ENCODE measurements at regions not wholly inside any gene's neighbourhood (a gene's known extent, or its start where the extent isn't known, plus 50 kb on each side); places are given as distances from the start of the nearest gene placed in this dataset.

DNA sequence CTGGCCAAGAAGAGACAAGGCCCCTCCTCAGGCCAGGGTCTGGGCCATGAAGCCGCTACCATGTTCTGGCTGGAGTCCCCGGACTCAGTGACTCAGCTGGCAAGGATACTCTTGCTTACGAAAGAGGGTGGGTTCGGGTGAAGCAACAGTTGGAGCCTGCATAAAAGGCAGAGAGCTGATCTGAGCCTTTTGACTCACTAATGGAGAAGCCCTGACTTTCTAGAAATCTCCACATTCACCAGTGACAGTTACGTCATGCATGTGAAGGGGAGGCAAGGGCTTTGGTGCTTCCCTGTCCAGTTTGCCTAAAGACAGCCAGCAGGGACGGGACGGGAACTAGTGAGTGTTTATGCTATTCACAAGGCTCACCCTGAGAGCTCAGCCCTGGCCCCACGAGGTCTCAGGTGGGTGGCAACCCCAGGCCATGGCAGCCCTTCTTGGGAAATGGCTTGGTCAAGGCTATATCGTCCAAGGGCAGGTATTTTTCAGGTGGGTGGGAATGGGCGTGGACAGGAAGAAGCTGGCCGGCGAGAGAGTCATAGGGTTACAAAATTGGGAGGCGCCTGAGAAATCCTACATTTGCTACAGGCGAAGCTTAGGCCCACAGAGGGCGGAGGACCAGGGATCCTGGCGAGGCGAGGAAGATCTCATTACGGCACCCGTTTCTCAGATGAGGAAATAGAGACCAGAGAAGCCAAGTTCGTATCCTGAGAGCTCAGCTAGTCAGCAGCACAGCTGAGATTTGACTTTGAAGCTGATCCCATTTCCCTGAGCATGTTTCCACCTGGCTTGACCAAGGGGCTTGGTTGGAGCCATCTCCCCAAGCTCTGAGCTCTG is 314.6 kb downstream of the BCL11B start:
- peak; percentile 39 for DNase-seq (ENCODE audit: low read depth)

DNA sequence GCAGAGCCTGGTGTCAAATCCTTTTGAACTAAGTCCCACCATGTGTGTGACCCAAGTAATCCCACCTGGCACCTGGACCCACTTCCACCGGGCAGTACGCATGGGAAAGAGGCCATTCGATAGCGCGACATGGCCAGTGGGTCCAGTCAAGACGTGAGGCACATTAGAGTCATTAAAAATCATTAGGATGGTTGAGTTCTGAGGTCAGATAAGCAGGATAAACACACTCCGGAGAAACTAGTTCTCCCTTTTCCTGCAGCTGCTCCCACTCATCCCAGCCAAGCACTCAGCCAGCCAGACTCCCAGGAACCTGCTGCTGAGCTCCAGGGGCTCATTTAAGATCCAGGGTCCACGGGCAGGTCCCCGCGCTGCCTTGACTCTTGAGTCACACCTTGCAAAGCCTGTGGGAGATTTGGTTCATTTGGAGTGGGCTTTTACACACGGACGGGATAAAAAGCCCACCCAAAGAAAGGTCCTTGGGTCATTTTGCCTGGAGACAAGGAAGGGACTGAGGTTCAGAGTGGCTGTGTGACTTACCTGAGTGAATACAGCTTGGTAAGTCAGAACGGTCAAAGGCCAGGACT is 313.9 kb downstream of the BCL11B start:
- no peak for DNase-seq (ENCODE audit: low read depth)

DNA sequence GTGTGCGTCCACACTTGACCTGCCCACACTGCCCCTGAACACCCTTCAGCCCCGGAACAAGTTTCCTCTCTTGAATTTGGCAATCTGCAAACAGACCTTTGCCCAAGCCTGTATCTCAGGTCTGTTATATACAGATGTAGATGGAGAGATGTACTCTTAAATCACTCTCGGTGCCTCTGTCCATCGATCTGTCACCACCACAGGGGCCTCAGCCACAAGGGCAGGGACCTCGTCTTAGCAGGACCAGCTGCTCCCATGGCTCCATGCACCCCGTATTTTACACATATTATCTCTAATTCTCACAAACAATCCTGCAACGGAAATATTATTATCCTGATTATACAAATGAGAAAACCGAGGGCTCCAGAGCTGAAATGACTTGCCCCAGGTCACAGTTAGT is 313.4 kb downstream of the BCL11B start:
- DNase-seq (ENCODE audit: low read depth): no peak

DNA sequence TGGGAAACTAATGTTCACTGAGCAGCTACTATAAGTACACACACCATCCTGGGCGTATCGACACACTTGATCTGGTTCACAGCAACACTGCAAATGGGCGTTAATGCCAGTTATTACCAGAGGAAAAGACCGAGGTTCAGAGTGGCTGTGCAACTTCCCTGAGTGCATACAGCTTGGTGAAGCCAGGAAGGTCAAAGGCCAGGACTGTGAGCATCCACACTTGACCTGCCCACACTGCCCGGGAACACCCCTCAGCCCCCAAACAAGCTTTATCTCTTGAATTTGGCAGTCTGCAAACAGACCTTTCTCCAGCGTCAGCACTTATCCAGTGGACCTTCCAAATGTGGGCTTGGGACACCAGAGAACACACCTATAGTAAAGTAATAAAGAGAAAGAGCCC is 312.6 kb downstream of the BCL11B start:
- DNase-seq (ENCODE audit: low read depth): no peak

DNA sequence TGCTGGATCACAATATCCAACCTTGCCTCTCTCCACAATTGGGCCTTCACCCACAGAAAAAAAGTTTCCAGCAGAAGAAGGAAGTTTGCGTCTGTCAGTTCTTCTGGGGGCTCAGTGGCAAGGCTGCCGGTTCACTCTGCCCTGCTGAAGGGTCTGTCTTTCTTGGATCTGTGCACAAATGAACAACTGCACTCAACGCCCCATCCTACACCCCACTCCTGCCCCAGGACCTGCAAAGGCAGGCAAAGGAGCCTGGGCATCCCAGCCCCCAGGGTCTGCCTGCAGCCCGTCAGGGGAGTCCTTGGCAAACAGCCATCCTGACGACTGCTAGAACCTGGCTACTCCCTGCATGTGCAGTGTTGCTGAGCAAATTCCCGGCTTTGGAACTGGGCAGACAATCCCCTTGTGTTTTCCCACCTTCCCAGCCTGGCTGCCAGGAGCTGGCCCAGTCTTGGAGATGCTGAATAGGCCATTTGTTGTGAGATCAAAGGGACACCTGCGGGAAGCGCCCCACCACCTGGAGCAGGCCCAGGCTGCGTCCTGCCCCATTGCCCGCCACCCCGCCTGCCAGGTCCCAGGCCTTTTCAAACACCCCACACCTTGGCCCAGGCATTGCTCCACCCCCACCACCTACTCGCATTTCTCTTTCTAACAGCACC is 311.9 kb downstream of the BCL11B start:
- no peak for DNase-seq (ENCODE audit: low read depth)

DNA sequence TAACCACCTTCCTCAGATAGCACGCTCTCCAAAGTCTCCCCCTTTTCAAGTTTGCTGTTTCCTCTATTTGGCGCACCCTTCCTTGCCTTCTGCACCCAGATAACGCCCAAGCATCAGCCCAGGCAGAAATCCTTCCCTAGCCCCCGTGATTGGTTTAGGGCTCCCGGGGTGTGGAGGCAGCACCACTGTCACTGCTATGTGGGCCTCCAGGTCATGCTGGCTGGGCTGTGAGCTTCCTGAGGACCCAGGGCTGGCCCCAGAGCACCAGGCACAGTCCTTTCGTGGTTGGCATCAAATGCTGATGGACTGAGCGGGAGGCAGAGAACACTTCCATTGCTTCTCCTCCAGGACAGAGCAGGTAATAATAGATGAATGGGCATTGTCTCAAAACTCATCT is 311.4 kb downstream of the BCL11B start:
- DNase-seq (ENCODE audit: low read depth): no peak

DNA sequence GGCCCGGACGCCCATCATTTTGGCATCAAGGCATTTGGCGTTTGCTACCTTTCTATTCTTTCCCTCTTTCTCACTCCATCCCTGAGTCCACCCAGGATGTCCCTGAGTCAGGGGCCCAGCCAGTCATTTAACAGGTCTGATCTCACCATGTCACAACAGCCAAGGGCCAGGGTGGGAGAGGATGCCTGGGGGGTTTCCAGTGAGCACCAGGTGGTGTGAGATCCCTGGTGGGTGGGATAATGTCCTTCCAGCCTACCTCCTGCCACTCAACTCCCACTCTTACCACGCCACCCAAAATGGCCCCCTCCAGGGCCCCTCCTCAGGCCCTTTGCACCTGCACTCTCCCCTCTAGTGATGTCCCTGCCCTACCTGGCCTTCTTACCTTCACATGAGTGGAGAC is 310.8 kb downstream of the BCL11B start:
- no peak for DNase-seq (ENCODE audit: low read depth)

DNA sequence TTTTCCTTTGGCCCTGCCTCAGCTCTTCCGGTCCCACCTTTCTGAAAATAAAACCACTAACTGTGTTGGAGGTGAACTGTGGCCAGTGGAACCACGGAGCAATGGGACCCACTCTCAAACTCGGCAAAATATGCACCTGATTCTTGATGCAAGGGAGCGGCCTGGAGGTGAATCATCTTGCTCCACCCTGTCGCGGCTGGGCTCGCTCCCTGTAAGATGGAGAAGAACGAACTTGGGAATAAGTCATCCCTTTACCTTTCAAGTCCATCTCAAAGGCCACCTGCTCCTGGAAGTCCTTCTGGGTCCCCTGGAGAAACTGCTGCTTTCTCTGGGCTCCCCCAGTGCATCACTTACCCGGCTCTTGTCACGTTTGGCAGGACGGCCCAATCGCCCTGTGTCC is 309.9 kb downstream of the BCL11B start:
- DNase-seq (ENCODE audit: low read depth): no peak

DNA sequence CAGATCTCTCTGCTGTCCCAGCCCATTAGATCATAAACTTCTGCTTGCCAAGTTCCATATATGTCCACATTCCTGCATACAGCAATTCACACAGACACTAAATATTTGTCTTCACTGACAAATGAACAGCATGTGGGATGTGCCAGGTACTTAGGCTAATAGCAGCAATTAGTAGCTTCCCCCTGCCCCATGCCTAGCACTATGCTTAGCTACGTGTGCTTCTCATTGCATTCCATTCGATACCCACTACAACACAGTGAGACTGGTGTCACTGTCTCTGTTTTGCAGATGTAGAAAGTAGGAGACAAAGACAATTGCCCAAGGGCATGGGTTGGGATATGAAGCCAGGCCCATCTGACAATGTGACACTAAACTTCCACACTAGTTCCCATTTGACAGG is 308.4 kb downstream of the BCL11B start:
- DNase-seq (ENCODE audit: low read depth): no peak

DNA sequence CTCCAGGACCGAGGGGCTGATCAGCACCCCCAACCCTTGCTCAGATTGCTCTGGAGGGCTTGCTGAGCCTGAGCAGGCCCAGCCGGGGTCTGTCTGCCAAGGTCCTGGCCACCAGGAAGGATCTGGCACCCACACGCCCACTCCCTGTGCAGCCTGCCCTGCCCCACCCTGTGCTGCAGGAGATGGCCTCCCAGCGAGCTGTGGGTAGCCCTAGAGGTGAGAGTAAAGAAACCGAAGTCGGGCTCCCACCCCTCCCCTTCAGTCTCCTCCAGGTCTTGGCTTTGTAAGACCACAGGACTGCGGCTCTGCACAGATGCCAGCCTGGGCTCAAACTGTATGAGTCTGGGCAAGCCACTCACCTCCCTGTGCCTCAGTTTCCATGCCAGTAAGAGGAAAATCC is 307.8 kb downstream of the BCL11B start:
- no peak for DNase-seq (ENCODE audit: low read depth)

DNA sequence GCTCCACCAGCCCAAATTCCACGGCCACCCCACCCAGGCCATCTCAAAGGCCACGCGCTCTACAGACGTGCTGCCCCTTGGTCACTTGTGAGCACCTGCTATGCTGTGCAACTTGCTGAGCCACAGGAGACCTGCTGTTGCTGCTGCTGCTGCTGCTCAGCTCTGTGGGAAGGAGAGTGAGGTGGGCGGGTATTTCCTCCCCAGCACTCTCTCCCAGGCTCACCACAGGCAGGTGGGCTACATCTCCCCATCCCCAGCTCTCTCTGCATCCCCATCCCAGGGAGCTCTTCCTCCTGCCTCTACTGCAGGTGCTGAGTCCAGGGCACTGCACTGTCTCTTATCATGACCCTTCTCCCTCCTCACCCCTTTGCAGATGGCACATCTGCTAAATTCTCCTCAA is 306.9 kb downstream of the BCL11B start:
- DNase-seq (ENCODE audit: low read depth): no peak

DNA sequence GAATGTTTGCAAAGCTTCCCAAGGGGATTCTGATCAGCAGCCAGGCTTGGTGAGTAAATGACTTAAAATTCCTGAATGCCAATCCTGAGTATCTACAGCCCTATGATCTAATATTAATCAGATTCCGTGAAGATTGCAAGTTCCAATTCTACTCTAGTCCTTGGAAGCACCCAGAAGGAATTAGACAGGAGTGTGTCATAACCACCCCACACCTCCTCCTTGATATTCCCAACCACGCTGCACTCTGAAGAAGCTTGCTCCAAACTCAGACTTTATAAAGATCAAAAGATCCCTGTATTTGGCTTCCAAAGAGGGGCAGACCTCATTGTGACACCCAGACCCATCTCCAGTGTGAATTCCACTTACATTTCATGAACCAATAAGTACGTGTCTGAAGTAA is 306.0 kb downstream of the BCL11B start:
- no peak for DNase-seq (ENCODE audit: low read depth)

DNA sequence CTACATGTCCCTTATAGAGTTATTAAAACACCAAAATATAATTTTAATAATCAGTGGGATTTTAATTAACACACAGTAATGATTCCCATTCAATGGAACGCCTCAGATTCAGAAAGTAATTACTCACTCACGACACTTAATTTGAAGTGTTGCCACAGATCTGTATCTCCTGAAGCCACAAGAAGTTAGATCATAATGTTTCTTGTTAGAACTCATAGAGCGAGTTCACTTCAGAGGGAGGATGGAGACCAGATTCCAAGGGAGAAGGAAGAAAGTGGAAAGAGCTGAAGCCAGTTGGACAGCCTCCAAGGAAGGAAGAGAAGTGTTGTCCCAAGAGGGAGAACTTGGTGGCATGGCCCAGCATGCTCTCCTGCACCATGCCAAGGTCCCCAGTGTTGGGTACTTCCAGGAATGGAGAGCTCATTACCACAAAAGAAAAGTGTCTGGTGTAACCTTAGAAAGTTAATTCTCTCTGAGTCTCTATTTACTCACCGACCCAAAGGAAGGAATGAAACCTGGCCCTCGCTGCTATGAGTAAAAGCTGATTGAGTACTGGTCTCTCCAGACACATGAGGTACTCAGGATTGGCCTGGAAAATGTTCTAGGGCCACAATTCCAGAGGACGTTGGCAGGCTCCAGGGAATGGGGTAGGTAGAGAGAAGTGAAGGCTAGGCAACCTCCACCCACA is 305.4 kb downstream of the BCL11B start:
- no peak for DNase-seq (ENCODE audit: low read depth)

DNA sequence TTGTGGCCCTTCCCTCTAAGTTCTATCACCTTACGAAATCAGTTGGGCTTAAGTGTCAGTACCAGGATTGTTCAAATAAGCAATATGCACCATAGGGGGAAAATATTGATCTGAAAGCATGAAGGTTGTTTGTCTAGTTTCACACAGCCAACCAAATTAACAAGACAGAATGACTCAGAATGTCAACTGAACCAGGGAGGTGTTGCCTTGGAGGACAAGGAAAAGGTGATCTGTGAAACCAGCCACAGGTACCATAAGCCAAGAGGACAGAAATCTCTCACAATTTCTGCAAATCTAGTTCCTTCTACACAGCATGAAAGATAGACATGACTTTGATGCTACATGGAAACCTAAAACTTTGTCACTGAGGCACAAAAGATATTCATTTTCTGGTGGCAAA is 297.9 kb downstream of the BCL11B start:
- DNase-seq (ENCODE audit: low read depth): no peak

DNA sequence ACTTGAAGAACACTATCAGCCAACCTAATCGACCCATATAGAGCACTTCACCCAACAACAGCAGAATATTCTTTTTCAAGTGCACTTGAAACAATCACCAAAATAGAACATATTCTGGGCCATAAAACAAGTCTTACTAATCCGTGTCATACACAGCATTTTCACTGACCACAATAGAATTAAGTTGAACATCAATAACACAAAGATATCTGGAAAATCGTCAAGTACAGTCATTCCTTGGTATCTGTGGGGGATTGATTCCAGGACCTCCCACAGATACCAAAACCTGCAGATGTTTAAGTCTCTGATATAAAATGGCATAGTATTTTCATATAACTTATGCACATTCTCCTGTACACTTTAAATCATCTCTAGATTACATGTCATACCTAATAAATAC is 295.7 kb downstream of the BCL11B start:
- DNase-seq (ENCODE audit: low read depth): no peak

DNA sequence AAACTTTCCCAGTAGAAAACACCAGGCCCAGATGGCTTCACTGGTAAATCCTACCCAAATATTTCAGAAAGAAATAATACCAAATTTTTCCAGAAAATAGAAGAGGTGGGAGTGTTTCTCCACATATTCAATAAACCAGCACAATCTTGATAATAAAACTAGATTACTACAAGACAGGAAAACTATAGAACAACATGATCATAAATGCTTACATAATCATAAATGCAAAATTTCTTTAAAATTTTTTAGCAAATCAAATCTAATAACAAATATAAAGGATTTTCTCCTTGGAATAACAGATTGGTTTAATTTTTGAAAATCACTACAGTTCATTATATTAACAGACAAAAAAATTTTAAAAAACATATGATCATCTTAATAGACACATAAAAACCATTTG is 294.5 kb downstream of the BCL11B start:
- no peak for DNase-seq (ENCODE audit: low read depth)

DNA sequence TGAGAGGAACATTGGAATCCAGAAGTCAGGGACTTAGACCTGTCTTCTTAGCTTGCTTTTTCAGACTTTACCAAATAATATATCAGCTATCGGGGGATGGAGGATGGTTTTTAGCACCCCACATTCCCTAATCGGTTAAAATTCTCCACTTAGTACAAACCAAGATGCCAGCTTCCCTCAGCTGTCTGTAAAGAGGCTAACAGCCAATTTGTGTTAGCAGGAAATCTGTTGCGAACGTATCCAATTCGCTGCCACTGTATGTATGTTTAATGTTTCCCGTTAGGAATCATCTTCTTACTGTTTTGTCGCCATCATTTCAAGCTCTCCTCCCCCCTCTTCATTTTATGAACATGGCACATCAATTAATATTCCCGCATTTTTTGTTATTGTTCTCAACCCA is 289.0 kb downstream of the BCL11B start:
- no peak for DNase-seq (ENCODE audit: low read depth)

DNA sequence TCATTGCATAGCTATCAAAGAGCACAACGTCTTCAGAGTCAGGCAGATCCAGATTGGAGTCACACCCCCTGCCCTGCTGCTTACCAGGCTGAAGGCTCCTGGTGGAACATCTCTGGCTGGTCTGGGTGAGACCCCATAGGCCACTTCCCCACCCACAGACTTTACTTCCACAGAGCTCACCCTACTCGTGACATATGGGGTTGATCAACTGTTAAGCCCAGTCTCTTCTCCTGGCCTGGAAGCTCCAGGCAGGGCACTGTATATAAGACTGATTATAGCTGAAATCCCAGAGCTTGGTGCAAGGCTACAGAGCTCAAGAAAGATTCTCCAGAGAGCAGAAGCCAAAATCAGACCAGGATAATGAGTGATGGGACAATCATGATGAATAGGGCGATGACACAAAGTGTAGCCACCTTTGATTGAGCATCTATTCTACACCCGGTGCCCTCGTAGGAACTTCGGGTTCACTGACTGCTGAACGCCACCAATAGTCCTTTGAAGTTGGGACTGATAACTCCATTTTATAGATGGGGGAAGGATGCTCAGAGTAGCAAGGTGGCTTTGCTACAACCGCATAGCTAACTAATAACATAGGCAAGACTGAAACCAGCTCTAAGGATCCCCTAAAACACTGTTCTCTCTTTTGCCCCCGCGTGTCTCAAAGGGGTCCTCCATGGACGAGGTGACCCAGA is 287.8 kb downstream of the BCL11B start:
- DNase-seq (ENCODE audit: low read depth): no peak

DNA sequence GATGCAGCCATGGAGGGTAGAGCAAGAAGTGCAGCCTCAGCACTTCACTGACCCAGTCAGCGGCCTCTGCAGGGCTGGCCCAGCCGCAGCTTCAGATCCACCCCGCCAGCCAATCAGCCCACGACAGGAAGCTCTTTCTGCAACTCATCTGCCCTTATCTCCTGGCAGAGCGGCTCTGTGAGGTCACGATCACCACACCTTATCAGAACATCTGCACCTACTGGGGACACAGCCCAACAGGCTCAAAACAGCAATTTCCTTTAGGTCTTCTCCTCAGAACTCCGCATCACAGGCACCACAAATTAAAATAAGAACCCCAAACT is 287.3 kb downstream of the BCL11B start:
- DNase-seq (ENCODE audit: low read depth): no peak

DNA sequence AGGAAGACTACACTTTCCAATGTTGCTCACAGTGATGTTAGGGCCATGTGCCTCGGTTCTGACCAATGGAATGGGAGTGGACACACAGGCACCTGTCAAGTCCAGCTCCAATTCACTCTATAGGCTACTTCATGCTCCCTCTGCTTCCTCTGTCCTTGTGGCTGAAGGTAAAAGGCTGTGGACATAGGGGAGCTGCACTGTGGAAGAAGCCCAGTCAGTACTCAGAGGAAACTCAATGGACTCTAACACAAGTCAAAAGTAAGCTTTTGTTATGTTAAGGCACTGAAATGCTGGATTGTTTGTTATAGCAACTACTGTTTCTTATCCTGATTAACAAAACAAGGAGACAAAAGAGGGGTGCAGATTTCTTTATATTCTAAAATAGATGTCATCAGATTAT is 278.2 kb downstream of the BCL11B start:
- DNase-seq (ENCODE audit: low read depth): no peak

DNA sequence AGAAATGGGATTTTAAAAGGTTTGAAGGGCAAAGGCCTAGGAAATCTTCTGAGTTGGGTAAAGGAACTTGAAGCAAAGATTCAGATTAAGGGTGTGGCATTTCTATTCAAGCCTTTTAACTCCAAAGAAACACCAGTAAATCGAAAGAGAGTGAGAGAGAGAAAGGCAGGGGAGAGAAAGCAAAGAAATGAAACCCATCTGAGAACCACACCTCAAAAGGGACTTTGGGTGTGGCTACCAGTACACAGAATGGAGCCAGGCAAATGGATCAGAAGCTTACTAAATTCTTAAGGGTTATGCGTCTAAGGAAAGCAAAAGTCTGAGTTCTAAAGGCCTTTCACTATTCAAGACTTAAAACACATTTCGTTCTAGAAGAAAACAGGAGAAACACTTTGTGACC is 277.4 kb downstream of the BCL11B start:
- no peak for DNase-seq (ENCODE audit: low read depth)

DNA sequence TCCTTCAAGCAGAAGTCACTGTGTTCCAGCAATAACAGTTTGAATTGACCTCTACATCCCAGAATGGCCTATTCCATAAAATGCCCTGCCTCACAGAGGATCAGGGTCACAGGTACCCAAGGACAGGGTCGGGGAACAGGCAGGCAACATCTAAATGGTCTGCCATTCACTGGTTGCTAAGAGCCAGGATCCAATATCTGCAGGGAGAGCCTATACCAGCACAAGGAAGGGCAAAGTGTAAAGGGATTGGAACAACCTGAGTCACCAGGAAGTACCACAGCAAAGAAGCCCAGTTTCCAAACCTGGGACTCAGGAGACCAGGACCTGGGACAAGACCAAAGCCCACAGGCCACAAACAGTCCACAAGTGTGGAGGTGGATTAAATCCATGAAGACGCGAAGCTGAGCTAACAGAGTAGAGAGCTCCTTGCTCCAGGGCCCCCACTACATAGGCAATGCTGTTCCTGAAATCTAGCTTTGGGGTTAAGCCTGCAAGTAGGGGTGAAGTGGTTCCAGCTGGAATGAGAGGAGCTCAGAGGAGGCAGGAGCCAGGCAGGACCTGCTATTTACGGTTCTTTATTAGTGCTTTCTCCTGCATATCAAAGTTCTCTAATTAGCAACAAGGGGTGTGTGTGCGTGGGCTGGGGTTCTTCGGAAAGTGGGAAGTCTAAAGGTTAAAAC is 274.3 kb downstream of the BCL11B start:
- no peak for DNase-seq (ENCODE audit: low read depth)

All from GM04503 (cell line).